22Rv1 (cell line): ENCODE measurements at regions not wholly inside any gene's neighbourhood (a gene's known extent, or its start where the extent isn't known, plus 50 kb on each side); places are given as distances from the start of the nearest gene placed in this dataset.

ENCODE experiments used
- CTCF ChIP-seq: fragments of 450-650 bp; IDR thresholded peaks from 2 replicates; pipeline ENCODE4 v1.5.1; 2017; ENCODE audit warnings: mild to moderate bottlenecking
- ZFX ChIP-seq: fragments of 450-650 bp; IDR thresholded peaks from 2 replicates; pipeline ENCODE4 v1.6.1; 2017; ENCODE audit warnings: antibody characterized with exemption, borderline replicate concordance

GRCh38 chr2:29991086-29991485, 69.7 kb upstream of the ALK start:
- TF ChIP-seq CTCF (no peak), ZFX (no peak)
